NCI-H1694 treated with DMSO at 0.1 percent for 48 hours (cell line): ENCODE measurements at regions not wholly inside any gene's neighbourhood (a gene's known extent, or its start where the extent isn't known, plus 50 kb on each side); places are given as distances from the start of the nearest gene placed in this dataset.

ENCODE experiments used
- DNase-seq: peaks from one replicate; lab custom pipeline; 2025; lab: John Stamatoyannopoulos, UW

GRCh38 chr4:135316266-135316779 is 1114.7 kb upstream of the PABPC4L start:
- no peak for DNase-seq

DNA sequence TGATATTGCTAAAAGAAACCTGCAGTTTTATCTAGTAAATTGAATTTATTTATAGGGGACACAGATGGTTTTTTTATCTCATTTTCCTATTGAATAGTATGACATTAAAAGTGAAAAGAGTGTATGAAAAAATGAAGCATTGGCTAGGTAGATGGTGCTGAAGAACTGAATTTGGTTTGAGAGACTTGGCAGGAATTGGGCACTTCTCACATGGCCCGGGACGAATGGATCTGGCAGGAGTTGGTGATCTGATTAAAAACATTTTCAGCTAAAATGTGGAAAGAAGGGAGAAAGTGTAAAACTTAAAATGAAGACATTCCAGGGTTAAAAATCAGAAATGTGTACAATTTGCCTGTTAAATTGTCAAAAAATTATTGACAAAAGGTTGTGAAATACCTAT is 1088.5 kb upstream of the PABPC4L start:
- no peak for DNase-seq

DNA sequence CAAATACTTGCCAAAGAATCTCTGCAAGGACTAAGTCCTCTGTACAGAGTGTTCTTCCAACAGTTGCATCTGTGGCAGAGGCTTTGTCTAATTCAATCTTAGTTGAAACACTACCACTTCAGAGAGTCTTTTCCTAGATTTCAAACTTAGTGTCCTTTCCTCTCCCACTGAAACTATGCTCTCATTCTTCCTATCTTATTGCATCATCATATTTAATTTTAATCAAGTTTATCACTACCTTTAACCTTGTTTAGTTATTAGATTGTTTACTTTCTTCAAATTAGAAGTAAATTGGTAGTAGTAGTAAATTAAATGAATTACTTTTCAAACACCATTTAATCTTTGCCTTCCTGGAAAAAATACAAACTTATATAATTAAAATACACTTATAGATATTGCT is 1082.3 kb upstream of the PABPC4L start:
- DNase-seq, result no peak

- DNase-seq, result no peak
Observed at GRCh38 chr4:135282676-135283075, 1081.1 kb upstream of the PABPC4L start.

DNA sequence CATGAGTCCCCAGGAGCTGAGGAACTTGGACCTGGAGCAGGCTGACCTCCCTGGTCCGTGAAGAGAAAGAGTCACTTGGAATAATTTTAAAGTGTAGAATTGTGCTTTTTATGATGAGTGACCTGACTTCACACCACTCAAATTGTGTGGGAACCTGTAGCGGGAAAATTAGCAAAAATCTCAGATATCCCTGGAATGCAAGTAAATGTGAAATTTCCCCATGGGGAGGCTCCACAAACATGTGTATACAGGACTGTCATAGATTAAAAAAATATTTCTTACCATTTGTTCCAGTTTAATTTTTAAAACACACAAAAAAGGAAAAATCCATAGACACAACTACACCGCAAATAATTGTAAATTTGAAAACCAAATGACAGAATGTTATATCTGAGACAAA is 1079.6 kb upstream of the PABPC4L start:
- no peak for DNase-seq

DNA sequence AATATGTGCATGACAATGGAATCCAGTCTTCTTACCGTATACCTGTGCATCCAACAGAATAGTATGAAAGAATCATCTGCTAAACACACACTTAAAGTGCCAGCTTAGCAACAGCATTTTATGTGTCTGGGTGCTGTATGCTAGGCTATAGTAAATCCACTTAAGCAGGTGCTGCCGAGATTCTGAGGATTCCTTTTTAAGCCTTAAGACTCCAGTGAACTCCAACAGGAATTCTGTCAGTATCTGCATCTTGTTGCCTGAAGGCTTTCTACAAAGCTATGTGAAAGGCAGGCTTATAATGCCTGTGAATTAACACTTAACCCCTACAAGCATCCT is 1076.4 kb upstream of the PABPC4L start:
- DNase-seq, result no peak

DNA sequence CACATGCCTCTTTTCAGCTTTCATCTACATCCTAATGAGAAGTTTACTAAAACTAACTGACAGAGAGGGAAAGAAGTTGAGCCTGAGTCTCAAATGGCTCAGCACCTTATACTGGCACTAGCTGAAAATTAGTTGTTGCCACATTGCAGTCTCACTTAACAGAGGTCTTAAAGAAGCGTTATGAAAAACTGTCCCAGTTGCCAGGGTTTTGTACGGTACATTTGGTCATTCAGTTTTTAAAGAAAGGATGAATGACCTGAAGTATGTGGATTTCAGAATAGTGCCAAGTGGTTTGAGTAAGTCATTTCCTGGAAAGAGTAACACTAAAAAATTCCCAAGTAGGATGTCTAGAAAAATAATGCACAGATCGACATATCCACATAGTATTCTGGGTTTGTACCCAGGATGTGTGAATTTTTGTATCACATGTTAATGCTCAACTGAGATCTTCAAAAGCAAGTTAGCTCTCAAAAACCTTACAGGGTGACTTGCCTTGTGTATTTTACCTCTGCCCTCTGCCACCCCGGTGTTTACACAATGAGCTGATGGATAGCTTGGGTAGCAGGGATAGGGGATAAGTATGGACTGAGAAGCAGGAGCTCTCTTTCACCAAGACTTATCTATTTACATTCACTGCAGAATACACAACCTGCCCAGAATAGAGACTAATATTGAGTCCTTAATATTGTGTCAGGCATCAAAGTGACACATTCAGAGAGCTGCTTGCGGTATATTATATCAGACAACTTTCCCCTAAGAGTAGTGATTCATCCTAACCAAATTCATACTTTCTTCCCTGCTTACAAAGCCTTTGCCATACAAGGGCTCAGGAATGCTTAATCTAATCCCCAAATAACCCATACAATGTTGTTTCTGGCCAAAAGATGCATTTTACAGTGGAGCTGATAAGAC is 1075.7 kb upstream of the PABPC4L start:
- no peak for DNase-seq

- no peak for DNase-seq
Observed at GRCh38 chr4:135274416-135274815, 1072.8 kb upstream of the PABPC4L start.

DNA sequence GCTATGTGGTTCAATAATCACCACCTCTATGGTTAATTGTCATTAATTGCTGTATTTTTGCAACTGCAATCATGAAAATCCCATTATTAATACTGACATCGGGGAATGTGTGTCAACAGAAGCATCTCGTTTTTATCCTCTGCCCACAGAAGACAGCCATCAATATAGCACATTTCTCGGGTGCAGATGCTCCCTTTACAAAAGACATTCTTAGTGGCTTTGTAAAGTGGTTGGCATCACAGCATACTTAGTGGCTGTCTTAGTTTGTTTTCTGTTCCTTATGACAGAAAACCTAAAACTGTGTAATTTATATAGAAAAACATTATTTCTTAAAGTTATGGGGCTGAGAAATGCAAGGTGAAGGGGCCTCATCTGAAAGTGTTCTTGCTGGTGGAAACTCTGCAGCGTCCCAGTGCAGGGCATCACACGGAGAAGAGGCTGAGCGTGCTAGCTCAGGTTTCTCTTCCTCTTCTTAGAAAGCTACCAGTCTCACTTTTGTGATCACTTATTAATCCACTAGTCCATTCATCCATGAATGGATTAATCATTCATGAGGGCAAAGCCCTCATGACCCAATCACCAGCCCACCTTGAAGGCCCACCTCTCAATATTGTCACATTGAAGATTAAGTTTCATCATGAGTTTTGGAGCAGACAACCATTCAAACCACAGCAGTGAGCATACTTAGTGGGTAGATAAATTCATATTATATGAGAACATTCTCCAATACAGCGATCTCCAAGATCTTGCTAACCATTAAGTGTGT is 1067.7 kb upstream of the PABPC4L start:
- no peak for DNase-seq

DNA sequence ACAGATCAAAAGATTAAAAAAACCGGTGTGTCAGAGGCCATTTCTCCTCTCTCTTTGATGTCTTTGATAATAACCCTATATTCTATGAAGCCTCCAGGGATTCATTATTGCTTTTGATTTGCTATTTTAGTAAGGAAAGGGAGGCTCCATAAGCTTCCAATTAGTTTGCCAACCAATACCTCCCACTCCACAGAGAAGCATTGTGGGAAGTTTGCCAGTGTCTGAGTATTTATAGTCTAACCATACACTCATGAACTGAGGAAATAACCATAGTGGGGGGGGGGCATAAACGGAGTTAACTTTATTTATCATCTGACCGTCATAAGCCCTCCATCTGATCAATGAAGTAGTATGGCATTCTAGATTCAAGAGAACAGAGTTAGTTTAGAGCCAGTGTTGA is 1066.8 kb upstream of the PABPC4L start:
- DNase-seq, result no peak

DNA sequence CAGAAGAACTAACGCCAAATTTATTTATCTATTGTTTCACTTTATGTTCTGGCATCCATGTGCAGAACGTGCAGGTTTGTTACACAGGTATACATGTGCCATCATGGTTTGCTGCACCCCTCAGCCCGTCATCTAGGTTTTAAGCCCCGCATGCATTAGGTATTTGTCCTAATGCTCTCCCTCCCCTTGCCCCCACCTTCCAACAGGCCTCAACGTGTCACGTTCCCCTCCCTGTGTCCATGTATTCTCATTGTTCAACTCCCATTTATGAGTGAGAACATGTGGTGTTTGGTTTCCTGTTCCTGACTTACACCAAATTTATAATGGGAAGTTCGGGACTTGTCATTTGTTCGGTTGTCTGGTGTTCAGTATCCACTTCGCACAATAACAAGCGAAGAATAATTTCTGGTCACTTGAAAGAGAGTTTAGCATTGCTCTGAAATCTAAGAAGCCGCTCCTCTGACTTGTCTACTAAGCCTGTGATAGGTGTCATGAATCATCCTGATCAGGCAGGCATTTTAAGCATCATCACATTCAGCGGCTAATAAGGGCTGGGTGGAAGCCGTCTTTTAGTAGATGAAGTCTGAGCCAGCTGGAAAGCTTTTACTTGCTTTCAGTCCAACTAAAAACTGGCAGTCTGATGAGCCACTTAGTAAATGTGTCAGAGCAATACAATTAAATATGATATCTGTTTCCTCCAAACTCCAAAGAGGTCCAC is 1065.7 kb upstream of the PABPC4L start:
- DNase-seq, result no peak

DNA sequence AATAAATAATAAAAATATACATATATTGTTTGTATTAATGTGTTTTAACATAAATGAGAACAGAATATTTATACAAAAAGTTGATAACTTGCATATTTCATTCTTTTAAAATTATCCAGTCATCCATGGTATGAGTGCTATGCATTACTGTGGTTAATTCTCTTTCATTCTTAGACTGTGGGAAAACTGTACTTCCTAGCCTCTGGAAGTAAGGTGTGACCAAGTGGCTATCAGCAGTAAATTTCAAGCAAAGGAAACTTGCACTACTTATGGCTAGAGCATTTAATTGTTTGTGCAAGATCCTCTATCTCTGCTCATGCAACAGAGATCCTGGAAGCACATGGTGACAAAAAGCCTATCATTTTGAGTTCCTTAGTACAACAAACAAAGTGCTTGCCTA is 1054.5 kb upstream of the PABPC4L start:
- no peak for DNase-seq

DNA sequence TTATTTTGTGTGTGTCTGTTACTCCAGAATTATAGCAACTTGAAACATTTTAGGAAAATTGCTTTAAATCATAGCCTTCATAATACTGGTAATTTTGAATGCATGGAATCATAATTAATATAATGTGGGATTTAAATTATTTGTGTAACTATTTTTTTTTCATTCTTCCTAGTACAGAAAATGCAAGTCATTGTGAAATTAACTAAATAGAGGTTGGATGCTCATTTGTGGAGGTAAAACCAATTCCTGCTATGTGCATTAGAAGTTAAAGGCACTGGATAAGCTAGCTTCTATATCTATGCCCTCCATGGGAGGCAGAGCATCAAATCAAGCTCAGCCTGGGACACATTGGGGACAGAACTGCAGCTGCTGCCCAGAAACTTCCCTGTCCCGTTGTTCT is 1048.5 kb upstream of the PABPC4L start:
- DNase-seq, result no peak

- no peak for DNase-seq
Observed at GRCh38 chr4:135249024-135249423, 1047.4 kb upstream of the PABPC4L start.

GRCh38 chr4:135244696-135245095 is 1043.1 kb upstream of the PABPC4L start:
- DNase-seq, result no peak

GRCh38 chr4:135244056-135244455 is 1042.5 kb upstream of the PABPC4L start:
- no peak for DNase-seq

DNA sequence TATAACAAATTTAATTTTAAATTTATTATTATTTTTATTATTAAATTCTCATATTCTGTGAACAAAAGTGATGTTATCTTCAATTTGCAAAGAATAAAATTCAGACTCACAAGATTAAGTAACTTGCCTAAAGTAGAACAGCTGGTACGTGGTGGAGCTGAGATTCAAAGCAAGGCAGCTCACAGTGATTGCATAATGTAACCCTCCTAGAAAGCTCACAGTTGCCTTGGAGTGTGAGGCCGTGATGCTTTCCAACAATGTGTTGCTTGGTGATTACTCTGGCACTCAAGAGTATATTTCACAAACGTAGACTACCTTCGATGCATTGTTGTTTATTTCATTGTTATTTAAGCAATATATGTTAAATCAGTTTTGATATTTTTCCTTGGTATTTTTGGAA is 1039.2 kb upstream of the PABPC4L start:
- DNase-seq, result no peak

DNA sequence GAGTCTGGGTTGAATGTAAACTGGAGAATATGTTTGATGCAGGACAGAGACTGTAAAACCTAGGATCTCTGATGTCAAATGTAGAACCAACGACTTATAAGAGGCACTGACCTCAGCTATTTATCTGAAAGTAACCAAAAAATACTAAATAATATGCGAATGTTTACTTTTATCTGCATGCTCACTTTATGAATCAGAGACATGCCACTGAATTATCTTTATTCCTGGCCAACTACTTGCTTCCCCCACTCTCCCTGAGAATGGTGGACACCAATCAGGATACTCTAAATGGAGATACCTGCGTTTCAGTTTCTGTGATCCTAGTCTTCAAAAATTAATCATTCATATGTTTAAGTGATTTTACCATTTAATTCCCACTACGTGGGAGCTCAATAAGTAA is 1038.4 kb upstream of the PABPC4L start:
- no peak for DNase-seq

GRCh38 chr4:135238940-135239339 is 1037.4 kb upstream of the PABPC4L start:
- no peak for DNase-seq

DNA sequence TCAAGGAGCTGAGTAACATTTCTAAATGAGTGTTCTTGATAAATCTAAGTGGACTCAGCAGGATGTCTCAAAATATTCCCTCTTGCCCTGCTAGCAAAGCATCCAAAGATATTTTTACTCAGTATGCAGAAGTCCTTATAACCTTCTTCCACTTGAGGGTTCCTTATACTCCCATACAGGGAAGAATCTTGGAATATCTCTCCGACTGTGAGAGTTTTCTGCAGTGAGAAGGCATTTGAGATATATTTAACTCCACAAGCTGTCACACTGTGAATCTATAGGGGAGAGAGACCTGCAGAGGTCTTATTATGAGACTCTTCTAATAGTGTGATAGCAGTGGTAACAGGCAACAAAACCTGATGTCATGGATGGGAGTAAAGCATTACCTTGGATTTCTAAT is 1034.5 kb upstream of the PABPC4L start:
- DNase-seq, result no peak

DNA sequence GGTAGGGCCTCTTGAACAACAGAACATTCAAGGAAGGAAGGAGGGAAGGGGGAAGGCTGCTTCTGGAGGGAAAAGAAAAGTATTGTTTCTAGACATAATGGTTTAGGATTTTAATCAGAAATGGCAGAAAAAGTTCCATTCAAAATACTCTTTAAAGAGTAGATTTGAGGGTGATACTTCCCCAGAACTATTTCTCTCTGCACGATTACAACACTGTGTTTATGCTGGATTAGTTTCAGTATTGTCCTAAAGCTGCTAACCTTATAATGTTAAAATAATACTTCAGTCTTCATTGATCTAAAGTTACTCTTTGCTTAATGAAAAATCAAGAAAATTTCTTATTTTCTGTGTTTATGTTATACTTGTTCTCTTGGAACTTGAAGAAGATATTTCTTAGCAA is 1026.3 kb upstream of the PABPC4L start:
- DNase-seq, result no peak

GRCh38 chr4:135225551-135225950 is 1024.0 kb upstream of the PABPC4L start:
- no peak for DNase-seq

DNA sequence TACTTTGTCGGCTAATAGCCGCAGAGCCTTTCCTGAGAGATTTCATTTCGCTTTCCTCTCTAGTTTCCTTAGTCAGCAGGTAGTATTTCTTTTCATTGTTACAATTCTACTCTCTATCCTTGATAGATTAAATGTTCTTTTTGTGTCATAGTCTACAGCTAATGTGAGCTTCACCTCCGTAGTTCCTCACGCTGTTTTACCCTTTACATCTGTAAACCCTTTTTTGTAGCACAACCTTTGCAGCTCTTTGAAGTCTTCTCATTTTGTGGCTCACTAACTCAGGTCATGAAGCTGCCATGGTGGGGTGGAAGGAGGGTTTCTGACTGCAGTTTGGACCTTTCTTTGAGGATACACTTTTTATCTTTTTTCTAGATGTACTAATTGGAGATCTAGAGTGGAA is 1008.8 kb upstream of the PABPC4L start:
- no peak for DNase-seq
